ENCODE measurements at regions not wholly inside any gene's neighbourhood (a gene's known extent, or its start where the extent isn't known, plus 50 kb on each side); places are given as distances from the start of the nearest gene placed in this dataset.

GRCh38 chr10:3941676-3942075 lies 156.7 kb upstream of the KLF6 start:
- ChIA-PET CTCF (no interaction called here), POLR2A (no interaction called here)
- Histone ChIP-seq H3K4me3 (ENCODE audit: low read depth, low read length) (no peak overlapping the region), H3K36me3 (ENCODE audit: control insufficient read depth, insufficient read depth, low read length) (no peaks in the 10 kb centered on the region), H3K27me3 (ENCODE audit: control insufficient read depth, insufficient read depth, low read length) (no peaks in the 10 kb centered on the region)
- no peak for DNase-seq (ENCODE audit: low read depth)
- TF ChIP-seq, protein P1, sequence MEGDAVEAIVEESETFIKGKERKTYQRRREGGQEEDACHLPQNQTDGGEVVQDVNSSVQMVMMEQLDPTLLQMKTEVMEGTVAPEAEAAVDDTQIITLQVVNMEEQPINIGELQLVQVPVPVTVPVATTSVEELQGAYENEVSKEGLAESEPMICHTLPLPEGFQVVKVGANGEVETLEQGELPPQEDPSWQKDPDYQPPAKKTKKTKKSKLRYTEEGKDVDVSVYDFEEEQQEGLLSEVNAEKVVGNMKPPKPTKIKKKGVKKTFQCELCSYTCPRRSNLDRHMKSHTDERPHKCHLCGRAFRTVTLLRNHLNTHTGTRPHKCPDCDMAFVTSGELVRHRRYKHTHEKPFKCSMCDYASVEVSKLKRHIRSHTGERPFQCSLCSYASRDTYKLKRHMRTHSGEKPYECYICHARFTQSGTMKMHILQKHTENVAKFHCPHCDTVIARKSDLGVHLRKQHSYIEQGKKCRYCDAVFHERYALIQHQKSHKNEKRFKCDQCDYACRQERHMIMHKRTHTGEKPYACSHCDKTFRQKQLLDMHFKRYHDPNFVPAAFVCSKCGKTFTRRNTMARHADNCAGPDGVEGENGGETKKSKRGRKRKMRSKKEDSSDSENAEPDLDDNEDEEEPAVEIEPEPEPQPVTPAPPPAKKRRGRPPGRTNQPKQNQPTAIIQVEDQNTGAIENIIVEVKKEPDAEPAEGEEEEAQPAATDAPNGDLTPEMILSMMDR (IDR thresholded peaks at IDR 0.05; ENCODE audit: insufficient read depth, low read depth, low read length): no peak

GRCh38 chr10:3936422-3937040 lies 151.5 kb upstream of the KLF6 start:
- POLR2A ChIA-PET: no interaction called here
- no peaks in the 10 kb centered on the region for H3K36me3 ChIP-seq (ENCODE audit: control insufficient read depth, insufficient read depth, low read length)
- no peak overlapping the region for H3K4me3 ChIP-seq (ENCODE audit: low read depth, low read length)
- TF ChIP-seq, protein P1 (IDR thresholded peaks at IDR 0.05; ENCODE audit: insufficient read depth, low read depth, low read length): no peak
- DNase-seq (ENCODE audit: low read depth): no peak
- no peaks in the 10 kb centered on the region for H3K27me3 ChIP-seq (ENCODE audit: control insufficient read depth, insufficient read depth, low read length)
- CTCF ChIA-PET: no interaction called here

DNA sequence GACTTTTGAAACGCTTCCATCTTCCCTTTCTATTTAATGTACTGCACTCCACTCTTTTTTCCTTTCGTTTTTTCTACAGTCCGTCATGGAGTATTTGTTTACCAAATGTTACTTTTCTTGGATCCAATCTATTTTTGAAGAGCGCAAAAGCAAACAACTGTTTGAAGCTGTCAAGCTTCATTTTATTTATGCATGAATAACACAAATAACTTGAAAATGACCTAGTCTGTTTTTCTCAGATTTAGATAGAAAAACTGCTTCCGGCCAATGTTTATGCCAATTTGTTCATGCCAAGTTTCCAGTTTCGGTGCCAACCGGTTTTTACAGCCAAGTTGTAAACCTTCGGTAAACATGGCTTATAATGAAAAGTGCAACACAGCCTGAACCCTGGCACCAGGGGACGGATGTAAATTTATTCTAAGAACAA lies 150.9 kb upstream of the KLF6 start:
- Histone ChIP-seq H3K36me3 (ENCODE audit: control insufficient read depth, insufficient read depth, low read length) (no peaks in the 10 kb centered on the region), H3K4me3 (ENCODE audit: low read depth, low read length) (no peak overlapping the region), H3K27me3 (ENCODE audit: control insufficient read depth, insufficient read depth, low read length) (no peaks in the 10 kb centered on the region)
- POLR2A ChIA-PET: no interaction called here
- DNase-seq (ENCODE audit: low read depth): no peak
- CTCF ChIA-PET: no interaction called here
- TF ChIP-seq, protein P1 (IDR thresholded peaks at IDR 0.05; ENCODE audit: insufficient read depth, low read depth, low read length): no peak

GRCh38 chr10:3935141-3935540 lies 150.1 kb upstream of the KLF6 start:
- Histone ChIP-seq H3K36me3 (ENCODE audit: control insufficient read depth, insufficient read depth, low read length) (no peaks in the 10 kb centered on the region), H3K4me3 (ENCODE audit: low read depth, low read length) (peak overlapping the region; percentile 18), H3K27me3 (ENCODE audit: control insufficient read depth, insufficient read depth, low read length) (no peaks in the 10 kb centered on the region)
- TF ChIP-seq, protein P1 (IDR thresholded peaks at IDR 0.05; ENCODE audit: insufficient read depth, low read depth, low read length): peak; percentile 32
- ChIA-PET CTCF (no interaction called here), POLR2A (no interaction called here)
- DNase-seq (ENCODE audit: low read depth): peak; percentile 60

DNA sequence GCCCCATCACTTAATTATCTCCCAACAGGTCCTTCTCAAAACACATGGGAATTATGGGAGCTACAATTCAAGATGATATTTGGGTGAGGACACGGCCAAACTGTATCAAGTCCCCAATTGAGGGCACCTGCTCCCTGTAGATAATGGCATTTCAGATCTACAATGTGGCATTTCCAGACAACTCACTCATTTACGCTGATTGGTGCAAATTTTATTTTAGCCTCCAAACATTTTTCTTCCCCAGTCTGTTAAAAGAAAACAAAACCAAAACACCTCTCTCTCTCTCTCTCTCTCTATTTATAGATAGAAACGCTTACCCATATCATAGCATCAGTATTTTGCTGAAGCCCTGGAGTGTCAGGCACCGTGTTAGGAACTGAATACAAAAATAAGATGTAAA lies 148.7 kb upstream of the KLF6 start:
- no peaks in the 10 kb centered on the region for H3K36me3 ChIP-seq (ENCODE audit: control insufficient read depth, insufficient read depth, low read length)
- H3K27me3 ChIP-seq (ENCODE audit: control insufficient read depth, insufficient read depth, low read length): no peaks in the 10 kb centered on the region
- DNase-seq (ENCODE audit: low read depth): no peak
- CTCF ChIA-PET: no interaction called here
- POLR2A ChIA-PET: no interaction called here
- no peak overlapping the region for H3K4me3 ChIP-seq (ENCODE audit: low read depth, low read length)
- TF ChIP-seq, protein P1 (IDR thresholded peaks at IDR 0.05; ENCODE audit: insufficient read depth, low read depth, low read length): no peak
